OCI-LY7 (cell line): ENCODE measurements at regions not wholly inside any gene's neighbourhood (a gene's known extent, or its start where the extent isn't known, plus 50 kb on each side); places are given as distances from the start of the nearest gene placed in this dataset.
A peak's percentile ranks its signal among the peaks of the same experiment; 100 is the strongest.

Experiments
- BruUV-seq: library from RNA; stranded (reverse); fragments of 400-500 nt; replicated peaks from 2 replicates; lab custom pipeline; 2021; lab: Mats Ljungman, UMichigan
- CTCF ChIA-PET: fragments of 300-600 bp; sonication (Branson Sonifier 250); formaldehyde crosslinking; loops from one replicate; lab custom pipeline; 2022; ENCODE audit warnings: antibody characterized with exemption; ENCODE audit not compliant: unreplicated experiment; lab: Charles Lee
- POLR2A ChIA-PET: fragments of 300-600 bp; sonication (Branson Sonifier 250); formaldehyde crosslinking; loops from one replicate; lab custom pipeline; 2022; ENCODE audit warnings: antibody characterized with exemption; lab: Charles Lee
- DNase-seq: peaks from one replicate; pipeline ENCODE4 v3.0.0-alpha.2; 2015; ENCODE audit warnings: low spot score
- H2AFZ ChIP-seq: fragments of 200-600 bp; sonication (generic), shearing (Covaris generic); 2 replicates; pipeline ENCODE4 v1.6.1; 2014; ENCODE audit warnings: mild to moderate bottlenecking, antibody characterized with exemption, low read length, moderate library complexity
- H3K27ac ChIP-seq: fragments of 200-600 bp; sonication (generic); 2 replicates; pipeline ENCODE4 v1.5.1; 2014; ENCODE audit warnings: mixed run types, low read depth, mild to moderate bottlenecking, moderate library complexity, low read length, inconsistent platforms; ENCODE audit not compliant: poor library complexity, severe bottlenecking
- H3K36me3 ChIP-seq: fragments of 200-600 bp; sonication (generic); 2 replicates; pipeline ENCODE4 v1.6.1; 2014; ENCODE audit warnings: mild to moderate bottlenecking, antibody characterized with exemption, low read length, moderate library complexity, mixed read lengths; ENCODE audit not compliant: insufficient read depth
- H3K4me1 ChIP-seq: fragments of 200-600 bp; sonication (generic); 2 replicates; pipeline ENCODE4 v1.5.1; 2014; ENCODE audit warnings: mild to moderate bottlenecking, low read length; ENCODE audit not compliant: insufficient read depth, poor library complexity, severe bottlenecking
- H3K4me2 ChIP-seq: fragments of 200-600 bp; sonication (generic); 2 replicates; pipeline ENCODE4 v1.6.1; 2014; ENCODE audit warnings: mild to moderate bottlenecking, low read length
- H3K4me3 ChIP-seq: fragments of 200-600 bp; sonication (generic); 2 replicates; pipeline ENCODE4 v1.5.1; 2014; ENCODE audit warnings: mild to moderate bottlenecking, low read depth, low read length; ENCODE audit not compliant: poor library complexity, severe bottlenecking
- H3K79me2 ChIP-seq: fragments of 200-600 bp; sonication (generic); 2 replicates; pipeline ENCODE4 v1.6.1; 2016; ENCODE audit warnings: low read depth, mild to moderate bottlenecking, low read length, moderate library complexity, mixed read lengths; ENCODE audit not compliant: insufficient read depth
- H3K9me2 ChIP-seq: fragments of 200-600 bp; sonication (generic); 2 replicates; pipeline ENCODE4 v1.6.1; 2016; ENCODE audit warnings: mild to moderate bottlenecking, low read length, mixed read lengths; ENCODE audit not compliant: insufficient read depth
- H3K9me3 ChIP-seq: fragments of 200-600 bp; sonication (generic); 2 replicates; pipeline ENCODE4 v1.6.1; 2014; ENCODE audit warnings: mild to moderate bottlenecking, mixed run types, low read length, mixed read lengths
- H4K20me1 ChIP-seq: fragments of 200-600 bp; sonication (generic); 2 replicates; pipeline ENCODE4 v1.6.1; 2014; ENCODE audit warnings: mild to moderate bottlenecking, antibody characterized with exemption, low read length, moderate library complexity, mixed read lengths; ENCODE audit not compliant: insufficient read depth
- CTCF ChIP-seq: fragments of 200-600 bp; sonication (generic); conservative IDR thresholded peaks from 2 replicates; pipeline ENCODE4 v1.5.1; 2014; ENCODE audit warnings: mild to moderate bottlenecking, antibody characterized with exemption, low read length, moderate library complexity, mixed read lengths
- EZH2phosphoT487 ChIP-seq: fragments of 200-600 bp; sonication (generic); IDR thresholded peaks from 2 replicates; pipeline ENCODE4 v1.6.1; 2018; ENCODE audit warnings: low read depth, borderline replicate concordance, mild to moderate bottlenecking, mixed run types, antibody characterized with exemption, low read length, moderate library complexity, mixed read lengths
- intact Hi-C: fragments of 100-400 bp; cut with micrococcal nuclease; formaldehyde crosslinking; loops from one replicate; pipeline ENCODE4 v1.10.0; 2022; ENCODE audit not compliant: unreplicated experiment

GRCh38 chr17:12429116-12429515 is 236.6 kb upstream of the MYOCD start:
- Histone ChIP-seq H3K4me2 (no peak overlapping the region), H3K4me3 (no peak overlapping the region), H3K4me1 (no peaks in the 10 kb centered on the region), H3K36me3 (no peaks in the 10 kb centered on the region), H3K9me3 (no peaks in the 10 kb centered on the region), H2AFZ (no peak overlapping the region), H3K9me2 (no peaks in the 10 kb centered on the region), H4K20me1 (no peaks in the 10 kb centered on the region), H3K79me2 (no peaks in the 10 kb centered on the region), H3K27ac (no peak overlapping the region)
- no TSS peak for BruUV-seq
- ChIA-PET POLR2A (interaction anchor here (0.7 kb wide), 1 partner anchor 31 kb away, joined by 3 read pairs; no protein-coding TSS in a partner anchor), CTCF (no interaction called here)
- intact Hi-C loops: no loop called here
- DNase-seq: no peak
- no peak for TF ChIP-seq CTCF
- TF ChIP-seq EZH2phosphoT487: no peak

GRCh38 chr17:12431188-12431587 is 234.5 kb upstream of the MYOCD start:
- H3K36me3 ChIP-seq: no peaks in the 10 kb centered on the region
- H2AFZ ChIP-seq: no peak overlapping the region; the same call in 1 of the 2 replicates
- TF ChIP-seq EZH2phosphoT487 (no peak), CTCF (no peak)
- no peaks in the 10 kb centered on the region for H3K9me3 ChIP-seq
- H3K27ac ChIP-seq: no peak overlapping the region
- H3K4me2 ChIP-seq: no peak overlapping the region
- peak; percentile 1 for DNase-seq
- no peaks in the 10 kb centered on the region for H3K79me2 ChIP-seq
- intact Hi-C loops: no loop called here
- no peaks in the 10 kb centered on the region for H4K20me1 ChIP-seq
- H3K4me3 ChIP-seq: no peak overlapping the region
- H3K4me1 ChIP-seq: no peaks in the 10 kb centered on the region
- no peaks in the 10 kb centered on the region for H3K9me2 ChIP-seq
- CTCF ChIA-PET: no interaction called here
- POLR2A ChIA-PET: no interaction called here
- no TSS peak for BruUV-seq

GRCh38 chr17:12438212-12438611 is 227.5 kb upstream of the MYOCD start:
- POLR2A ChIA-PET: no interaction called here
- DNase-seq: no peak
- TF ChIP-seq EZH2phosphoT487: no peak
- TF ChIP-seq CTCF: no peak

More at GRCh38 chr17:12438212-12438611, 227.5 kb upstream of the MYOCD start:
- H3K9me3 ChIP-seq: no peaks in the 10 kb centered on the region
- no peak overlapping the region for H3K4me3 ChIP-seq
- intact Hi-C loops: no loop called here
- H3K9me2 ChIP-seq: no peaks in the 10 kb centered on the region
- no peak overlapping the region for H3K27ac ChIP-seq
- CTCF ChIA-PET: no interaction called here
- no TSS peak for BruUV-seq
- H3K4me1 ChIP-seq: no peaks in the 10 kb centered on the region
- H3K36me3 ChIP-seq: no peaks in the 10 kb centered on the region
- H4K20me1 ChIP-seq: no peaks in the 10 kb centered on the region
- no peaks in the 10 kb centered on the region for H3K79me2 ChIP-seq
- no peak overlapping the region for H3K4me2 ChIP-seq
- H2AFZ ChIP-seq: no peak overlapping the region
